ENCODE measurements at regions not wholly inside any gene's neighbourhood (a gene's known extent, or its start where the extent isn't known, plus 50 kb on each side); places are given as distances from the start of the nearest gene placed in this dataset.

DNA sequence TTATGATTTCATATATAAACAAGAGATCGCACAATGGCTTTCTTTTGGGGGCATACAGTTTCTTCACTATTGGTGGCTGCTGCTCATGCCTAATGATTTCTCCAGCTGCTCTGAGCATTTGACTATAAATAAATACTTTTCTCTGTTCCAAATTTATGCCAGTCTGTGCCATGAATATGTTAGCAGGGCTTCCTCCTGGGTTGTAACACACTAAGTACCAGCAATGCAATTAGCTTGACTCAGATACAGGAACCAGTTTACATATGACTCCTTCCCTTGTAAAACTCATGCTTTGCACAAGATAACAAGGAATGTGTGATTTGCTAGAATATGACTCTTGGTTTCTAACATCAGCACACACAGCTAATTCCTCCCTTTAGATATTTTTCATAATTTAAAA is 1629.7 kb downstream of the NCAM2 start:
- Histone ChIP-seq H3K9me3 (no peaks in the 10 kb centered on the region), H3K36me3 (no peaks in the 10 kb centered on the region), H3K27me3 (no peaks in the 10 kb centered on the region), H3K27ac (no peak overlapping the region), H3K4me1 (no peaks in the 10 kb centered on the region), H3K4me3 (no peak overlapping the region)
- 92 to 98% methylated on average over 1 of the region's 1 CpG for WGBS, 2 donors
- DNase-seq: no peak
- intact Hi-C loops (cut with DNase I): no loop called here
- no peak for ATAC-seq
- TF ChIP-seq, protein P1, sequence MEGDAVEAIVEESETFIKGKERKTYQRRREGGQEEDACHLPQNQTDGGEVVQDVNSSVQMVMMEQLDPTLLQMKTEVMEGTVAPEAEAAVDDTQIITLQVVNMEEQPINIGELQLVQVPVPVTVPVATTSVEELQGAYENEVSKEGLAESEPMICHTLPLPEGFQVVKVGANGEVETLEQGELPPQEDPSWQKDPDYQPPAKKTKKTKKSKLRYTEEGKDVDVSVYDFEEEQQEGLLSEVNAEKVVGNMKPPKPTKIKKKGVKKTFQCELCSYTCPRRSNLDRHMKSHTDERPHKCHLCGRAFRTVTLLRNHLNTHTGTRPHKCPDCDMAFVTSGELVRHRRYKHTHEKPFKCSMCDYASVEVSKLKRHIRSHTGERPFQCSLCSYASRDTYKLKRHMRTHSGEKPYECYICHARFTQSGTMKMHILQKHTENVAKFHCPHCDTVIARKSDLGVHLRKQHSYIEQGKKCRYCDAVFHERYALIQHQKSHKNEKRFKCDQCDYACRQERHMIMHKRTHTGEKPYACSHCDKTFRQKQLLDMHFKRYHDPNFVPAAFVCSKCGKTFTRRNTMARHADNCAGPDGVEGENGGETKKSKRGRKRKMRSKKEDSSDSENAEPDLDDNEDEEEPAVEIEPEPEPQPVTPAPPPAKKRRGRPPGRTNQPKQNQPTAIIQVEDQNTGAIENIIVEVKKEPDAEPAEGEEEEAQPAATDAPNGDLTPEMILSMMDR (IDR thresholded peaks at IDR 0.05): no peak
- FAIRE-seq: no peak

DNA sequence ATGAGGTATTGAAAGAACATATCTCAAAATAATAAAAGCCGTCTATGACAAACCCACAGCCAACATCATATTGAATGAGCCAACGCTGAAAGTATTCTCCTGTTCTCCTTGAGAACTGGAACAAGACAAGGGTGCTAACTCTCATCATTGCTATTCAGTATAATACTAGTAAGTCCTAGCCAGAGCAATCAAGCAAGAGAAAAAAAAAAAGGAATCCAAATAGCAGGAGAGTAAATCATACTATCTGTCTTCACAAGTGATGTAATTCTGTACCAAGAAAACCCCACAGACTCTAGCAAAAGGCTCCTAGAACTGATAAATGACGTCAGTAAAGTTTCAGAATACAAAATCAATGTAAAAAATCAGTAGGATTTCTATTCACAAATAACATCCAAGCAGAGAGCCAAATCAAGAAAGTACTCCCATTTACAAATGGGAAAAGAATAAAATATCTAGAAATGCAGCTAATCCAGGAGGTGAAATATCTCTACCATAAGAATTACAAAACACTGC is 1632.8 kb downstream of the NCAM2 start:
- WGBS, 2 donors: 44 to 66% methylated on average over 3 of the region's 3 CpGs
- intact Hi-C loops (cut with DNase I): no loop called here
- Histone ChIP-seq H3K27ac (no peak overlapping the region), H3K27me3 (no peaks in the 10 kb centered on the region), H3K36me3 (no peaks in the 10 kb centered on the region), H3K4me3 (no peak overlapping the region), H3K9me3 (no peaks in the 10 kb centered on the region), H3K4me1 (no peaks in the 10 kb centered on the region)
- FAIRE-seq (no peak), ATAC-seq (no peak), DNase-seq (no peak)
- TF ChIP-seq, protein P1 (IDR thresholded peaks at IDR 0.05): no peak

DNA sequence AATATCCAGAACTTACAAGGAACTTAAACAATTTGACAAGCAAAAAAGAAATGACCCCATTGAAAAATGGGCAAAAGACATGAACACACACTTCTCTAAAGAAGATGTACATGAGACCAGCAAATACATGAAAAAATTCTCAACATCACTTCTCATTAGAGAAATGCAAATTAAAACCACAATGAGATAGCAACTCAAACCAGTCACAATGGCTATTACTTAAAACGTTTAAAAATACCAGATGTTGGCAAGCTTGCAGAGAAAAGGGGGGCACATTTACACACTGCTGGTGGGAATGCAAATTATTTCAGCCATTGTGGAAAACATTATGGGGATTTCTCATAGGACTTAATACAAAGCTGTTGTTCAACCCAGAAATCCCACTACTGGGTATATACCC is 1634.0 kb downstream of the NCAM2 start:
- 23 to 31% methylated on average over 1 of the region's 1 CpG for WGBS, 2 donors

DNA sequence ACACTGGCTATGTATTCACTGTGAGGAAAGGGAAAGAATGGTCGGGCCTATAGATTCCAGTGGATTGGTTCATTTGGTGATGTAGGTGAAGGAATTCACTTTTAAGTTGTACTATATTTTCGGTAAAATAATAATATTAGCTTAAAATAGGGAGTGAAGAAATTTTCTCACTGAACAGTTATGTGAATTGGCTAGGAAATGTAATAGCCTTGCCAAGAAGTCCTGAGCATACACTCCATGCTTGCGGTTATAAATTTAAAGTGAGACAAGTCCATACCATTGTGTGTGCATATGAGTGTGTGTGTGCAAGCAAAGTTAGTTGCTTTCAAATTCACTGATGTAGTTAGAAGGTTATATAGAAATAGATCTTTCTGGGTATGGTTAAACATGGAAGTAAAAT is 1651.0 kb downstream of the NCAM2 start:
- Histone ChIP-seq H3K27ac (no peak overlapping the region), H3K9me3 (no peaks in the 10 kb centered on the region), H3K4me1 (no peaks in the 10 kb centered on the region), H3K4me3 (no peak overlapping the region), H3K36me3 (no peaks in the 10 kb centered on the region), H3K27me3 (no peaks in the 10 kb centered on the region)
- FAIRE-seq: no peak
- no peak for ATAC-seq
- TF ChIP-seq, protein P1 (IDR thresholded peaks at IDR 0.05): no peak
- DNase-seq: no peak
- intact Hi-C loops (cut with DNase I): no loop called here
- WGBS, 2 donors: 60 to 75% methylated on average over 3 of the region's 3 CpGs

More for the DNA sequence above, 1634.0 kb downstream of the NCAM2 start:
- no peaks in the 10 kb centered on the region for H3K4me1 ChIP-seq
- ATAC-seq: no peak
- FAIRE-seq: no peak
- TF ChIP-seq, protein P1 (IDR thresholded peaks at IDR 0.05): no peak
- no peak overlapping the region for H3K4me3 ChIP-seq
- DNase-seq: no peak
- H3K36me3 ChIP-seq: no peaks in the 10 kb centered on the region
- H3K27me3 ChIP-seq: no peaks in the 10 kb centered on the region
- intact Hi-C loops (cut with DNase I): no loop called here
- H3K9me3 ChIP-seq: no peaks in the 10 kb centered on the region
- no peak overlapping the region for H3K27ac ChIP-seq

DNA sequence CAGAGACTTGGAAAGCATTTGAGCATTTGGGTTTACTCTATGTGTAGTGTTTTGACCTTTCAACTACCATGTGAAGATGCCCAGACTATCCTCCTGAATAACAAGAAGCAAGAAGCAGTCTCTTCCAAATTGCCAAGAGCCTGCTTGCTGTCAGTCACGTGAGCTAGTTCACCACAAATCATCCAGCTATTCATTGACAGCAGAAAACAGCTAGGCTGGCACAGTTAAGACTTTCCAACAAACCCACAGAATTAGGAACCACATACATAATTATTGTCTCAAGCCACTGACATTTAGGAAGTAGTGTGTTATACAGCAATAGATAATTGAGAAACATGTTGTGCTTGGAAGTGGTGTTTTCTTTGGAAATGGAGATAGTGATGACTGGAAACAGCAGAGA is 1652.0 kb downstream of the NCAM2 start:
- TF ChIP-seq, protein P1 (IDR thresholded peaks at IDR 0.05): no peak
- no peaks in the 10 kb centered on the region for H3K9me3 ChIP-seq

More for the DNA sequence above, 1652.0 kb downstream of the NCAM2 start:
- Histone ChIP-seq H3K36me3 (no peaks in the 10 kb centered on the region), H3K27ac (no peak overlapping the region), H3K4me1 (no peaks in the 10 kb centered on the region), H3K4me3 (no peak overlapping the region), H3K27me3 (no peaks in the 10 kb centered on the region)
- intact Hi-C loops (cut with DNase I): no loop called here
- FAIRE-seq: no peak
- 32 to 53% methylated on average over 1 of the region's 1 CpG for WGBS, 2 donors
- no peak for DNase-seq
- no peak for ATAC-seq
